ENCODE measurements at regions not wholly inside any gene's neighbourhood (a gene's known extent, or its start where the extent isn't known, plus 50 kb on each side); places are given as distances from the start of the nearest gene placed in this dataset.
A peak's percentile ranks its signal among the peaks of the same experiment; 100 is the strongest.

DNA sequence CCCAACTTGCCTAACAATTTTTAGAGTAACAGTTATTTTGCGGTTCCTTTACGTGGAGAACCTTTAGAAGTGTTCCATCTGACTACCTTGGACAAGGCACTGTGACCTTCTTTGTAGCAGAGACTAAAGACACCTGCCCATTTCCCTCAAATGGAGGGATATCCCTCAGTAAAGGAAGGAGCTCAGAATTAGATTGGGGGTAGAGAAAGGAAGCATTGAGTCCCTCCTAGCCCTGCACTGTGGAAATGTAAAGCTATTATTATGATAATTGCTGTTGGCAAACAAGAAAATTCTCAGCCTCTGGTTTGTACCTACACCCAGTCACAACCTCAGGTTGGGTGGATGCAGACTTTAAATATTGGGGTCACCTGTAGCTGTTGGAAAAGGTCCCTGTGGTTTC lies 72.6 kb upstream of the MACF1 start:
- no peak for DNase-seq (ENCODE audit: low read depth)

GRCh38 chr1:39132505-39133339 lies 71.8 kb upstream of the MACF1 start:
- DNase-seq (ENCODE audit: low read depth): no peak
- in situ Hi-C loops (cut with HindIII; ENCODE audit: low pct_unique_long_range_greater_than_20kb, low sequenced_read_pairs): no loop called here

More for the DNA sequence above, 72.6 kb upstream of the MACF1 start:
- in situ Hi-C loops (cut with HindIII; ENCODE audit: low pct_unique_long_range_greater_than_20kb, low sequenced_read_pairs): no loop called here

DNA sequence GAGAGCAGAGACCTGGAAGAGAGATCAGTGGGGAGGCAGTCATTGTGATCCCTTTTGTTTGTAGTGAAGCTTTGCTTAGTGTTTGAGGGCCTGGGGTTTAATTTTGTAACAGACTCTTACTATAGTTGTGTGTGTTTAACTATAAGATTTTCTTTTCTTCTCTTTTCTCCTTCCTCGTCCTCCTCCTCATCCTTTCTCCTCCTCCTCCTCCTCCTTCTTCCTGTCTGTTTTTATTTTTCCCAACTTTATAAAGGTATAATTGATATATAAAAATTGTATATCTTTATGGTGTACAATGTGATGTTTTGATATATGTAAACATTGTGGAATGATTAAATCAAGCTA lies 71.2 kb upstream of the MACF1 start:
- in situ Hi-C loops (cut with HindIII; ENCODE audit: low pct_unique_long_range_greater_than_20kb, low sequenced_read_pairs): no loop called here
- DNase-seq (ENCODE audit: low read depth): no peak

GRCh38 chr1:39134768-39135333 lies 69.6 kb upstream of the MACF1 start:
- in situ Hi-C loops (cut with HindIII; ENCODE audit: low pct_unique_long_range_greater_than_20kb, low sequenced_read_pairs): no loop called here
- no peak for DNase-seq (ENCODE audit: low read depth)

GRCh38 chr1:39136638-39137037 lies 67.9 kb upstream of the MACF1 start:
- in situ Hi-C loops (cut with HindIII; ENCODE audit: low pct_unique_long_range_greater_than_20kb, low sequenced_read_pairs): no loop called here

DNA sequence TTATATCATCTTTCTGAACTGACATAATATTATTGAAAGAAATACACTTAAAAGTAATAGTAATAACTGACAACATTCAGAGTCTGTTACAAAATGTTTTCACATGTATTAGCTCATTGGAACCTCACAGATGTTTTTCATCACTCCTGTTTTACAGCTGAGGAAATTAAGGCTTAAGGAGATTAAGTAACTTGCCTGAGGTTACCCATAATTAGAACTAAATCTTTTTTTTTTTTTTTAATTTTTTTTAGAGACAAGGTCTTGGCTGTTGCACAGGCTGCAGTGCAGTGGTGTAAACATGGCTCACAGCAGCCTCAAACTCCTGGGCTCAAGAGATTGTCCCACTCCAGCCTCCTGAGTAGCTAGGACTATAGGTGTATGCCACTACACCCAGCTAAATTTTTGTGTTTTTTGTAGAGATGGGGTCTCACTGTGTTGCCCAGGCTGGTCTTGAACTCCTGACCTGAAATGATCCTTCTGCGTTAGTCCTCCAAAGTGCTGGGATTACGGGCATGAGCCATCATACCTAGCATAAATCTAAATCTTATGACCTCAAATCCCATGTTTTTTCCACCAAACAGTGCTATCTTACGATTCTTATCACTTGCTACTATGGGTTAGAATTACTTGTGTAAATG lies 64.7 kb upstream of the MACF1 start:
- DNase-seq (ENCODE audit: low read depth): no peak
- in situ Hi-C loops (cut with HindIII; ENCODE audit: low pct_unique_long_range_greater_than_20kb, low sequenced_read_pairs): no loop called here

More at GRCh38 chr1:39136638-39137037, 67.9 kb upstream of the MACF1 start:
- DNase-seq (ENCODE audit: low read depth): no peak

DNA sequence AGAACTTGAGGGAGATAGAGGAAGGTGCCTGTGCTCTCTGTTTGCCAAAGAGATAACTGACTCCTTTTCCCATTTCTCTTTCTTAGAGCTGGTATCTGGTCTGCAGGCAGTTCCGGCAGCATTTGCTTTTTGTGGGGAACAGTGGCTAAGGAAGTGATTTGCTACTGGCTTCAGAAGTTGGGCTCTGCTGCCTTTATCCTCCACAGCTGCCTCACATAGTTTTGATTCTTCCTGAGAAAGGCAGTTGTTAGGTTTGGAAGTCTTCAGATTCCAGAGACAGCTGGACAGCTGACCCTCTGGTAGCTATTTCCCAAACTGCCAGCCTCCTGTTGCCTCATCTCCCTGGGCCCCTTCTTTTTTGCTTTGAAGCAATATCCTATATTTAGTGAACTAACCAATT lies 62.6 kb upstream of the MACF1 start:
- in situ Hi-C loops (cut with HindIII; ENCODE audit: low pct_unique_long_range_greater_than_20kb, low sequenced_read_pairs): no loop called here
- no peak for DNase-seq (ENCODE audit: low read depth)

DNA sequence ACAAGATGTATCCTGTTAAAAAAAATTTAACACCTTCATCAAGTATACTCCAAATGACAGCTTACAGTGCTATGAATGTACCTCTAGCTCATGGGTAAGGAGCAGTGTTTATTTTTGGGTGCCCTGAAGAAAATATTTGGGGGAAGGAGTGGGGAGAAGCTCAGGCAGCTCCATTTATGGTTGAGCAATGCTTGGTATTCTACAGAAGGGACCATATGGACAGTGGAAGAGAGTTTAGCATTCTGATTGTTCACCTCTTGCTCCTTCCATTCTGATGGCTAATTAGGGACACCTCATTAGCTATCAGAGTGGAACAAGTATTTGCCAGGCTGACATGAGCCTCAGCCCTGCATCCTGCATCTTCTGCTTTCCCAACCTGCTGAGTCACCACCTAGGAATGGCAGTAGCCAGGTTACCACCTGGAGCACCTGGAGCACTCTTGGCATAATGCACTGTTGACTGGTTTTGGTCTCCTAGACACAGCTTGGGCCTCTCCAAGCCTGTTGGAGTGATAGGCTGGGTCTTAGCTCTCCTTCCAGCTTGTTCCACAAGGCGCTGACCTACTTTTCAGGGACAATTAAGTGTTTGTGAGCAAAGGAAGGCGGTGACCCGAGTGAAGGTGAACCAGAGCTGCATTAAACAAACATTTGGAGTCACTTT lies 62.0 kb upstream of the MACF1 start:
- in situ Hi-C loops (cut with HindIII; ENCODE audit: low pct_unique_long_range_greater_than_20kb, low sequenced_read_pairs): no loop called here

DNA sequence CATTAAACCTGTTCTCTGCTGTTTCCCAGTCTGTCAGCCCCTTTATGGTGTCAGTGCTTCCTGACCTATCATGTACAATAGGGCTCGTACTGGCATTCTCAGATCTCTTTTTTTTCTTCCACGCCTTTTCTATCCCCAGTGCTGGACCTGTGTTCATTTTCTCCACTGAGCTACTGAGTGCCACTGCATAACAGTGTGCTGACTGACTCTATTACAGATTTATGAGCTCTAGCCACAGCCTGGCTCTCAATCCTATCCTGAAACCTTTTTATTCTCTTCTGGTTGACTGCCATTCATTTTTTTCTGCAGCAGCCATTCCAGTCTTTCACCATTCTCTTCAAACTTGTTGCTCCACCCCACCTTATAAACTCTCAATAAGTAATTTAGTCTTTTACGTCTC lies 59.6 kb upstream of the MACF1 start:
- DNase-seq (ENCODE audit: low read depth): no peak
- in situ Hi-C loops (cut with HindIII; ENCODE audit: low pct_unique_long_range_greater_than_20kb, low sequenced_read_pairs): no loop called here

More for the DNA sequence above, 62.0 kb upstream of the MACF1 start:
- DNase-seq (ENCODE audit: low read depth): peak; percentile 76

DNA sequence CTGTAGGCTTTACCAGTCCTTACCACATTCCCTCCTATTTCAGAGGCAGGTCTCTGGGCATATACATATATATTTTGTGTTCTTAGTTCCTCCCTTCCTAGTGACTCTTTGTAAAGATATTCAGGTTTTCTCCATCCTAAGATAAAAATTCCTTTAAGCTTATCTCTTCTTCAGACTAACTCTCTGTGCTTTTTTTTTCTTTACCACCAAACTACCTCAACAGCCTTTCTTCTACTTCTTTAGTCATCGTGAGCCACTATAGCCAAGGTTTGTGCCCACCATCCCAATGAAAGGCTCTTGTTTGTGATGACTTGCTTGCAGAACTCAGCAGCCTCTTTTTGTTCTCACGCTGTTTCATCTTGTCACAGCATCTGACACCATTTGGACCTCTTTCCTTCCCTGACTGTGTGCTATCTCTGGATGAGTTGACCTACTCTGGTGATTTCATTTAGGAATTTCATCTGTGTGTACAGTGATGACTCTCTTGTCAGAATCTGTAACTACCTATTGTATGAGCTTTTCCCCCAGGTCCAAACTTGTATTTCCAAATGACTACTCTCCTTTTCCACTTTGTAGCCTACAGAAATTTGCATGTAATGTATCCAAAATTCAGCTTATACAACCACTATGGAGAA lies 59.0 kb upstream of the MACF1 start:
- no peak for DNase-seq (ENCODE audit: low read depth)
- in situ Hi-C loops (cut with HindIII; ENCODE audit: low pct_unique_long_range_greater_than_20kb, low sequenced_read_pairs): no loop called here

DNA sequence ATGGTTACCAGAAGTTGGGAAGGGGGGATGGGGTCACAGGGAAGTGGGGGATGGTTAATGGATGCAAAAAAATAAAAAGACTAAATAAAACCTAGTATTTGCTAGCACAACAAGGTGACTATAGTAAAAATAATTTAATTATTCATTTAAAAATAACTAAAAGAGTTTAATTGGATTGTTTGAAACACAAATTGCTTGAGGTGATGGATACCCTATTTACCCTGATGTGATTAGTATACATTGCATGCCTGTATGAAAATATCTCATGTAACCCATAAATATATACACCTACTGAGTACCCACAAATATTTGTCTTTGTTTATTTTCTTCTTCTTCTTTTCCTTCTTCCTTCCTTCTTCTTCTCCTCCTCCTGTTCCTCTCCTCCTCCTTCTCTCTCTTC lies 57.8 kb upstream of the MACF1 start:
- in situ Hi-C loops (cut with HindIII; ENCODE audit: low pct_unique_long_range_greater_than_20kb, low sequenced_read_pairs): no loop called here
- DNase-seq (ENCODE audit: low read depth): no peak

GRCh38 chr1:39147099-39148025 lies 57.1 kb upstream of the MACF1 start:
- in situ Hi-C loops (cut with HindIII; ENCODE audit: low pct_unique_long_range_greater_than_20kb, low sequenced_read_pairs): no loop called here
- DNase-seq (ENCODE audit: low read depth): no peak

DNA sequence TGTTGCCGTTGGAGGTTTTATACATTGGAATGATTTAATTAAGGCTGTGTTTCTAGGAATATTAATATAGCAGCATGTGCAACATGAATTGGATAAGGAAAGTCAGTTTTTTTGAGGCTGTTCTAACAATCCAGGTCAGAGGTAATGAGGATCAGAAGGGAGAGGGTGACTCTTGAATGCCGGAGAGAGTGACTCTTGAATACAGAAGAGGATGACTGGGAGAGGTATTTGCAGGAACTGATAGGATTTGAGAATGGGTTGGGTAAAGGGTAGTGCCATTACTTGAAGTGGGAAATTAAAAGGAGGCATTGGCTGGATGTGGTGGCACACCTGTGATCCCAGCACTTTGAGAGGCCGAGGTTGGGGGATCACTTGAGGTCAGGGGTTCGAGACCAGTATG lies 55.6 kb upstream of the MACF1 start:
- in situ Hi-C loops (cut with HindIII; ENCODE audit: low pct_unique_long_range_greater_than_20kb, low sequenced_read_pairs): no loop called here
- DNase-seq (ENCODE audit: low read depth): no peak

GRCh38 chr1:39149509-39149908 lies 55.0 kb upstream of the MACF1 start:
- in situ Hi-C loops (cut with HindIII; ENCODE audit: low pct_unique_long_range_greater_than_20kb, low sequenced_read_pairs): no loop called here
- no peak for DNase-seq (ENCODE audit: low read depth)

GRCh38 chr1:39150779-39151178 lies 53.7 kb upstream of the MACF1 start:
- in situ Hi-C loops (cut with HindIII; ENCODE audit: low pct_unique_long_range_greater_than_20kb, low sequenced_read_pairs): no loop called here
- no peak for DNase-seq (ENCODE audit: low read depth)

DNA sequence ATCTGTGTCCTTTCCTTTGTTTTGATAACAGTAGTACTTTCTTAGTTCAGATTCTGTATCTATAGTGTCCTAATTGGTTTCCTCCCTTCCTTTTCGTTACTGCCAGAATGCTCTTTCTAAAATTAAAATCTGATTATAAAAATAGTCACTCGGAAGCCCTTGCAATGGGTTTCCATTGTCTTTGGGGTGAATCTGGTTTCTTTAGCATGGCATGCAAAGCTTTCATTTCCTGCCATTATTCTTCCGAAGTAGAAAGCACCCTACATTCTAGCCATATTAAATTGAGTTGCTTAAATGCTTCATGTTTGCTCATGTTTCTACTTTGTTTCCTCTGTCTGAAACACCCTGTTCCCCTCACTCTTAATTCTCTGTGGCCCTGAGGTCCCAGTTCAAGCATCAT lies 53.2 kb upstream of the MACF1 start:
- in situ Hi-C loops (cut with HindIII; ENCODE audit: low pct_unique_long_range_greater_than_20kb, low sequenced_read_pairs): no loop called here
- DNase-seq (ENCODE audit: low read depth): no peak

- DNase-seq (ENCODE audit: low read depth): no peak
- in situ Hi-C loops (cut with HindIII; ENCODE audit: low pct_unique_long_range_greater_than_20kb, low sequenced_read_pairs): no loop called here
Measured at GRCh38 chr1:39152923-39153322, 51.6 kb upstream of the MACF1 start.

- in situ Hi-C loops (cut with HindIII; ENCODE audit: low pct_unique_long_range_greater_than_20kb, low sequenced_read_pairs): no loop called here
- DNase-seq (ENCODE audit: low read depth): no peak
Measured at GRCh38 chr1:39153684-39154083, 50.8 kb upstream of the MACF1 start.

Data from Caki2 (cell line).